ENCODE measurements at regions not wholly inside any gene's neighbourhood (a gene's known extent, or its start where the extent isn't known, plus 50 kb on each side); places are given as distances from the start of the nearest gene placed in this dataset.

GRCh38 chr2:200743042-200743676 lies 68.6 kb upstream of the BZW1 start:
- H3K4me3 ChIP-seq (ENCODE audit: low read depth, low read length), result no peak overlapping the region
- no peak for TF ChIP-seq CTCF (IDR thresholded peaks at IDR 0.05; ENCODE audit: insufficient read depth, low read depth, low read length)
- no peak for DNase-seq (ENCODE audit: low read depth)

GRCh38 chr2:200744201-200744602 lies 67.5 kb upstream of the BZW1 start:
- no peak for TF ChIP-seq CTCF (IDR thresholded peaks at IDR 0.05; ENCODE audit: insufficient read depth, low read depth, low read length)
- no peak for DNase-seq (ENCODE audit: low read depth)
- no peak overlapping the region for H3K4me3 ChIP-seq (ENCODE audit: low read depth, low read length)

GRCh38 chr2:200746301-200746700 lies 65.4 kb upstream of the BZW1 start:
- no peak for TF ChIP-seq CTCF (IDR thresholded peaks at IDR 0.05; ENCODE audit: insufficient read depth, low read depth, low read length)
- H3K4me3 ChIP-seq (ENCODE audit: low read depth, low read length), result no peak overlapping the region
- DNase-seq (ENCODE audit: low read depth), result no peak

GRCh38 chr2:200747668-200748618 lies 63.8 kb upstream of the BZW1 start:
- peak; percentile 94 for DNase-seq (ENCODE audit: low read depth)
- TF ChIP-seq CTCF (IDR thresholded peaks at IDR 0.05; ENCODE audit: insufficient read depth, low read depth, low read length), result no peak
- peak overlapping the region; percentile 9 for H3K4me3 ChIP-seq (ENCODE audit: low read depth, low read length)

- no peak for DNase-seq (ENCODE audit: low read depth)
- TF ChIP-seq CTCF (IDR thresholded peaks at IDR 0.05; ENCODE audit: insufficient read depth, low read depth, low read length), result no peak
- no peak overlapping the region for H3K4me3 ChIP-seq (ENCODE audit: low read depth, low read length)
Measured at GRCh38 chr2:200748779-200749178, 62.9 kb upstream of the BZW1 start.

GRCh38 chr2:200749631-200750322 lies 61.9 kb upstream of the BZW1 start:
- no peak for DNase-seq (ENCODE audit: low read depth)
- no peak for TF ChIP-seq CTCF (IDR thresholded peaks at IDR 0.05; ENCODE audit: insufficient read depth, low read depth, low read length)
- H3K4me3 ChIP-seq (ENCODE audit: low read depth, low read length), result no peak overlapping the region
